Hypothalamus (tissue), 51 donors: ENCODE measurements at regions not wholly inside any gene's neighbourhood (a gene's known extent, or its start where the extent isn't known, plus 50 kb on each side); places are given as distances from the start of the nearest gene placed in this dataset.
"Not testable (repeated sequence)": the region's sequence is repeated elsewhere in the genome, so short reads cannot be mapped to it uniquely, and the experiment has no call there.

Experiments
- DNase-seq, 51 donors: peaks; one replicate each; lab custom pipeline; 2025; lab: John Stamatoyannopoulos, UW

DNA sequence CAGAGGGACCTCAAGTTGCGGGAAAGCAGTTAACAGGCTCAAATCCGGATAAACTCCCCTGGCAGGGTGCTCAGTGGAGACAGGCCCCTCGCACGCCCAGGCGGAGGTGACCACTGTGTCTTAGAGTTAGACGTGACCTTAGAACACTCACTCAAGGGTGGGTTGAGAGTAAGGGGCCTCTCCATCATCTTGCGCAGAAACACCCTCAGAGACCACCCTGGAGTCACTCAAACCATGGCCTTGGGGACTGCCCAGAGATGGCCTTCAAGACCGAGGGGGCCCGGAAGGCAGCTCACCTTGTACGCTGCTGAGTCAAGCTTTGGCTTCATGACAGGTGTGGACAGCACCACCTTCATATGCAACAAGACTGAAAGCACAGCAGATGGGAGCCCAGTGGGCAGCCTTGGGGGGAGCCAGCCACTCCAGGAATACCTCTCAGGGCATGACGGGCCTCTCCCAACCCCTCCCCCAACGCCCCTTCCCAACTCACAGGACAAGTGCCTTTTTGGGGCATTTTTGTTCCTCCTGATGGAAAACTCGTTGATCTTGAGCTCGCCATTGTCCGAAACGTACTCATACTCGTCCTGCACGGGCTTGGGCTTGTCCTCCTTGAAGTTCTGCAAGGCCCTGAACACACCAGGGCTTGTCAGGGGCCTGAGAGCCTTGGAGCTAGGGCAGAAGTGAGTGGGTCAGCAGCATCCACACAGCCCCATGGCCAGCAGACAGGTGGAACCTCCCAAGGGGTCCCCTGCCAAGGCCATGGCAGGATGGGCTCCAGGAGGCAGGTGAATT, 229.2 kb downstream of the TUBA3C start:
- no peak for DNase-seq

DNA sequence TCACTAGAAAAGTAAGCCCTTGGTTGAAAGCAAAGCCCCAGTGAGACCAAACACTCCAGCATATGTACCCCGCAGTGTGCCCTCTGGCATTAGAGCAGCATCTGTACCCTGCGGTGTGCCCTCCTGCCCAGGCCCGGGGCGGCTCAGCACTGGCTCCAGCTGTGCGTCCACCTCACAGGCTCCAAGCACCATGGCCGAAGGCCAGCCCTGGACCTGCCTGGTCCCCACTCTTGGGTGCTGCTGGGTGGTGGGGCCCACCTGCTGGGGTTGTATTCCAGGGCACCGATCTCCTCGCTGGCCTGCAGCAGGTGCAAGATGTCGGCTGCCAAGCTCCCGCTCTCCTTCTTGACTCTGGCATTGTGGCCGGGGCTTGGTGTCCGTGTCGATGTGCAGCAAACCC, 230.2 kb downstream of the TUBA3C start:
- DNase-seq: no peak

DNA sequence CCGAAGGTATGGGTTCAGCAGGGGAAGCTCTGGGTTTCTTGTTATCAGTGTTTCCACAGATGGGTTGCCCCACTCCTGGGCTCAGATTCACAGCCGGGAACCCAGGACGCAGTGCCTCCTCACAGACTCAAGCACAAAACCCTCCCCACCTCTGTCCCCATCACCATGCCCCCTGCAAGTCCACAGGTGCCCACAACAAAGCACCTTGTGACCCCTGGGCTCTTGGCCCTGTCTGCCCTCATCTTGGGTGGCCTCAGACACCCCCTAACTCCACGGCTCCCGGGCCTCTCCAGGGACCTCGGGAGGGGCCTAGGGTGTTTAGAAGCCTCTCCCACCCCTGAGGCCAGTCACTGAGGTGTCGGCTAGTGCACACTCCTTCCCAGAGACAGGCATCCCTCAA, 231.7 kb downstream of the TUBA3C start:
- no peak for DNase-seq

DNA sequence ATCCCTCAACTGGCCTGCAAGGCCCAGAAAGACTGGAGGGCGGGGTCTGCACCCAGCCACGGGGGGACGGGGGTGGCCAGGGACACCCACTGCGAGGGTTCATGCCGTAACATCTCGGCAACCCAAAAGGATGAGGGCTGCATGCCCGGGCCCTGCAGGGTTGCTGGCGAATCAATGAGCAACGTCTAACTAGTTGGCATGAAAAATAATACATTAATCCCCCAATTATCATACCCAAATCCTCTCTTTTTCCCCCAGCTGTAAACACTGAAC, 232.2 kb downstream of the TUBA3C start:
- no peak for DNase-seq

DNA sequence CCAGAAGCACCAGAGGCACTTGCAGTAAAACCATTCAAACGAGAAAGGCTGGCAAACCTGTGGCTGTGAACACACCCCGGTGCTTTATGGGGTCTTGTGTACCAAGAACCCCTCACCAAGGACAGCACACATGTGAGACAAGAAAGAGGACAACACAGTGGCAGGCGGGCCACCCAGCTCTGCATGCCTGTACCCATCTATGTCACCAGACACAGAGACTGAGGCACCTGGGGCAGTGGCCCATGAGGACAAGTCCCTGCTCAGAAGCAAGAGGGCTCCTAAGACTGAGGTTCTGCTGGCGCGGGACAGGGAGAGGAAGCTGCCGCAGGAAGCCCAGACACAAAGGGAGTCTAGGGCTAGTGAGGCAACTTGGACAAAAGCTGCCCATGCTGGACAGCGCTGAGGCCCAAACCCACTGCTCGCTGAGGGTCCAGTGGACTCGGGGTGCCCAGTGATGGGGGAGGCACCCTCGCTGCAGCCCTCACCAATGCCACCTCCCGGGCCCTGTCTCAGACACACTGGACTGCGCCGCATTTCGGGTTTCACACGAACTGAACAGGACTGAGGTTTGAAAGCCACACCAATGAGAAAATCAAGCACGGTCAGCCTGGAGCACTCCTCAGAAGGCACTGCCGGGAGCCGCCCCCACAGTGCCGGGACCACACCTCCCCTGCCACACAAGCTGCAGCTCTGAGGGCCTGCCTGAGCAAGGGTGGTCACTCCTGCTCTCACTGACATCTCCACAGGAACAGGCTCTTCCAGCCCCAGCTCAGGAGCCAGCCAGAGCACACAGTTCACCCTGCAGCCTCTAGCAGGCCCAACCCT, 232.7 kb downstream of the TUBA3C start:
- no peak for DNase-seq

DNA sequence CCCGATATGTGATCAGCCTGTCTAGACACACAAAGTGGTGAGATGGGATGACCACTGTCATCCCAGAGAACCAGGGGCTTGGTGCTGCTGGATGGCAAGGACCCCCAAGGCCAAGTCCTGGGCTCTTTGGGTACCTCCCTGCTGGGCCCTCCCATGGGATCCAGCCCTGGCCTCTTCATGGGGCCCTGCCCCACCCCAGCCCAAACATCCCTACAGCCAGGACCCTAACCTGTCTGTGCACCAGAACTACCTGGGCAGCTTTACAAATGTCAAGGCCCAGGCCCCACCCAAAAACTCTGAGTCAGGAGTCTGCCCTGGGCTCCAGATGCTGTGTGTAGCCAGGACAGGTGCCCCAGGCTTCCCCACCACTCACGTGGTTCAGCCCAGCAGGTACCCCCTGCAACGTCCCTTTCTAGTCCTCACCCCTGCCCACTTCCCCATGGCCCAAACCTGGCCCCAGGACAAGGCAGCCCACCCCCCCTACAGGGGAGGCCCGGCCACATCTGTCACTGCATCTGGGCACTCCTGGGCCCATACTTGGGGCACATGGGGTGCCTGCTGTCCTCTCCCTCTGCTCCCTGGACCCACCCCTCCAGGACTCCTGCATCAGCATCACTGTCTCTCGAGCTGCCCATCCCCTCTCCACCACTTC, 233.5 kb downstream of the TUBA3C start:
- DNase-seq: no peak

DNA sequence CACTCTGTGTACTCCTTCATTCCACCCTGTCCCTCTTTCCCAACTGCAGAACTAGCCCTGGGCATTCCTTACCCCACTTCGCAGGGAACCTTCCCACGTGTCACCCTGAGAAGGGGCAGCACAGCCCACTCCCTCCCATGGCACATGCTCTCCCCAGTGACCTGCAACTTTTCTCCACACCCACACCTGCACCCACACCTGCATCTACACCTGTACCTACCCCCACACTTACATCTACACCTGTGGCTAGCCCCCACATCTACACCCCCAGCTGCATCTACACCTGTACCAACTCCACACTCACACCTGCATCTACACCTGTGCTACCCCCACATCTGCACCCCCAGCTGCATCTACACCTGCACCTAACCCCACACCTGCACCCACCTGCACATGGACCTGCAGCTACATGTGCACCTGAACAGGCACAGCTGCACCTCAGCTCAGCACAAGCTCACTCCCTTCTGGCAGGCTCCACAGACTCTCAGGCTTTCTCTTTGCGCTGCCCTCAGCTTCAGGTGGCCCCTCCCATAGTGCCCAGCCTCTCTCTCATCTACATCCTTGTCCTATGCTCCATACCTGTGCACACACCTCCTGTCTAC, 234.1 kb downstream of the TUBA3C start:
- no peak for DNase-seq

DNA sequence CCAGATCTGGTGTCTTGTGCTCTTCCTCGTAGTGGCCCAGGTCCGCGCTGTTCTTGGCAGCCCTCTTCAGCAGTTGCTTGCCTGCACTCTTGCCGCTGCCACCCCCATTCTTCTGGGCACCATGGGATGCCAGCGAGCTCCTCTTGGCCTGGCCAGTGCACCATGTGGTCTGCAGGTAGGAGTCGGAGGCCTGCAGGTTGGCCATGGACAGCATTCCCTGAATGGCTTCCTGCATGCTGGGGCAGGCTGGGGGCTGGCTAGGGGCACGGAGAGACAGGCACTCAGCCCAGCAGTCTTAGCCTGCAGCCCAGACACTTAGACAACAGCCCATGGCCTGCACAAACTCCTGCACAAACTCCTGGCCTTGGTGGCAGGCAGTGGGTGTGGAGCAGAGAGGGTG, 234.9 kb downstream of the TUBA3C start:
- no peak for DNase-seq

DNA sequence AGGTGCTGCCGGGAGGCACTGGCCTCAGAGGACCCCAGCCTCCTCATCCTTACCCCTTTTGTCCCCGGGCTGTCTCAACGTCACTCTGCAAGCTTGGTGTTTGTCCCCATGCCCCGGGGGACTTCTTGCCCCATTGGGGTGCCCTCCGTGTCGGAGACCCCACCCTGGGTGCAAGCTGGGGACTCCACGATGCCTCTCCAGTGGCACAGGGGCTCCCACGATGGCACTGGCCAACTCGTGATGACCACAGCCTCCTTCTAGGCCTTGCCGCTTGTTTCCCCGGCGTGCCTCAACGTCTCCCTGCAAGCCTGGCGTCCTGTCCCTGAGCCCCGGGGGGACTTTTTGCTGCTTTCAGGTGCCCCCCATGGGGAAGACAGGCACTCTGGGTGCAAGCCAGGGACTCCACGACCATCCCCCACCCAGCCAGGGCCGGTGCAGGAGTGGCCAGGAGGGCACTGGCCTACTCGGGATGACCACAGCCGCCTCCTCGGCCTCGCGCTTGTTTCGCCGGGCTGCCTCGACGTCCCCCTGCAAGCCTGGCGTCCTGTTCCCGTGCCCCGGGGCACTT, 237.0 kb downstream of the TUBA3C start:
- DNase-seq: no peak

DNA sequence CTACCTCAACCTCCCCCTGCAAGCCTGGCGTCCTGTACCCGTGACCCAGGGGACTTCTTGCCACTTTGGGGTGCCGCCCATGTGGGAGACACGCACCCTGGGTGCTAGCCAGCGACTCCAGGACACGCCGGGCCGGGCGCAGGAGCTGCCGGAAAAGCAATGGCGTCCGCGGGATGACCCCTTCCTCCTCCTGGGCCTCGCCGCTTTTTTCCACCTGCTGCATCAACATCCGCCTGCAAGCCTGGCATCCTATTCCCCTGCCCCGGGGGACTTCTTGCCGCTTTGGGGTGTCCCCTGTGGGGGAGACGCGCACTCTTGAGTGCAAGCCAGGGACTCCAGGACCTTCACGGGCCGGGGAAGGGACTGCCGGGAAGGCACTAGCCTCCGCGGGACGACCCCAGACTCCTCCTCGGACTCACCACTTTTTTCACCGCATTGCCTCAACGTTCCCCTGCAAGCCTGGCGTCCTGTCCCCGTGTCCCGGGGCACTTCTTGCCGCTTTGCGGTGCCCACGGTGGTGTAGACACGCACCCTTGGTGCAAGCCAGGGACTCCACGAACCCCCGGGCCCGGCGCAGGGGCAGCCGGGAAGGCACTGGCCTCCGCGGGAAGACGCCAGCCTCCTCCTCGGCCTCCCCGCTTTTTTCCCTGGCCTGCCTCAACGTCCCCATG, 237.8 kb downstream of the TUBA3C start:
- DNase-seq: no peak

DNA sequence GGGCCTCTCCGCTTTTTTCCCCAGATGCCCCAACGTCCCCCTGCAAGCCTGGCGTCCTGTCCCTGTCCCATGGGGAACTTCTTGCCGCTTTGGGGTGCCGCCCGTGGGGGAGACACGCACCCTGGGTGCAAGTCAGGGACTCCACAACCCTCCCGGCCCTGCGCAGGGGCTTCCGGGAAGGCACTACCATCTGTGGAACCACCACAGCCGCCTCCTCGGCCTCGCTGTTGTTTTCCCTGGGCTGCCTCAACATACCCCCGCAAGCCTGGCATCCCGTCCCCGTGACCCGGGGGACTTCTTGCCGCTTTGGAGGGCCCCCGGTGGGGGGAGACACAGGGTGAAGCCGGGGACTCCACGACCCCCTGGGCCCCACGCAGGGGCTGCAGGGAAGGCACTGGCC, 238.4 kb downstream of the TUBA3C start:
- DNase-seq: no peak

DNA sequence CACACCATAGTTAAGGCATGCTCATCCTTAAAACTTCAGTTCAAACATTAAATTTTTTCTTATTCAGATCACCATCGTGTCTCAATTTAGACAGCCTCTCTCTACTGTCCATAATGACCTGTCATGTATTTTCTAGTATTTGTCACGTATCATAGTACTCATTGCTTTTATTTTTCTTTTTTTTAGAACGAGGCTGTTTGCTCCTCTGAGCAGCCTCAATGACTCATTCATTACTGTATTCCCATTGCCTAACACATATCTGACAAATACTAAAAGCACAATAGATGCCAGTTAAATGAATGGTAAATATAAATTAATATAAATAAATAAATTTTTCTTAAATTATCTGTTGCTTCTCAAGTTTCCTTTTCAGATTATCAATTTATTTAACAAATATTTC, 245.5 kb downstream of the TUBA3C start:
- no peak for DNase-seq

DNA sequence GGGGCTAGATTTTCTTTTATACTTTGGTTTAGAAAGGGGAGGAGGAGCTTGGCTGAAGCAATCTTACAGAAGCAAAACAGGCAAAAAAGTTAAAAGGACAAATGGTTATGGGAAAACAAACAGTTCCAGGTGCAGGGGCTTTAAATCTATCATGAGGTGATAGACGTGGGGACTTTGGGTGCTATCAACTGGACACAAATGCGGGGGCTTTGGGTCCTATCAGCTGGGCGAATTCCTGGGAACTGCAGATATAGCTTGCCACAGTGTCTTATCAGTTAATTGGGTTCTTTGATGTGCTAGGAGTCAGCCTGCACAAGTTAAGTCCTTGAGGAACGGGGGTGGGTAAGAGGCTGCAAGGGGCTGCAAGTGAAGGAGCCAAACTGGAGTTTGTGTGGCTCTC, 260.6 kb downstream of the TUBA3C start:
- no peak for DNase-seq

DNA sequence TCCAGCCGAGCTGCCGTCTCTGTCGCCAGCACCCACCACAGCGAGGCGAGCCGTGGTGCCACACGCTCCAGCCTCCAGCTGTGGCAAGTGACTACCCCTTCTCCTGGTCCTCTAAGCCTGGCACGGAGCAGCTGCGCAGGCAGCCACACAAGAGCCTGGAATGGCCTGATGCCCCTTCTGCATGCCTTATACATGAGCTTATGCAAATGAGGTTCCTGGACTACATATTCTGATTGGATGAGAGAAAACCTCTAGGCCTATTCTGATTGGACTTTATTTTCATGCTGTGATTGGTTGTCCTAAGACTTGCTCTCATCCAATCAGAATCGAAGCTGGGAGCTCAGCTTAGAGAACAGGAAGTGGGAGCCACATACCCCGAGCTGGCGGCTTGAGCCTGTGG, 276.5 kb downstream of the TUBA3C start:
- DNase-seq: not testable (repeated sequence)

DNA sequence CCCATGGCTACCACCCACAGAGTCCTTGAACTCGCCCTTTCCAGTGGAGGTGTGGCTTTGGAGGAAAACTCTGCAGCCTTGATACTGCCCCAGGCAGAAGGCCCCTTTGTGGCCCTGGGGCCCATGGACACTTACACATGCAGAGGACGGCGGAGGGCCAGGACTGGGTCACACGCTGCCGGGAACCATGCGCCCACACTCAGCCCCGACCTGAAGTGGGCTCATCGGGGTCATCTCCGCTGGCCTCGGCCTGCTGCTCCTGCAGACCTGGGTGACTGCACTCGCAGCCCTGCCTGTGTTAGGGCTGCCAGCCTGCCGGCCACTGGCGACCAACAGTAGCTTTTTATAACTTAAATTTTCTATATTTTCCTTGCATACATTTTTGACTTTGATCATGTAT, 286.2 kb downstream of the TUBA3C start:
- DNase-seq: not testable (repeated sequence)

DNA sequence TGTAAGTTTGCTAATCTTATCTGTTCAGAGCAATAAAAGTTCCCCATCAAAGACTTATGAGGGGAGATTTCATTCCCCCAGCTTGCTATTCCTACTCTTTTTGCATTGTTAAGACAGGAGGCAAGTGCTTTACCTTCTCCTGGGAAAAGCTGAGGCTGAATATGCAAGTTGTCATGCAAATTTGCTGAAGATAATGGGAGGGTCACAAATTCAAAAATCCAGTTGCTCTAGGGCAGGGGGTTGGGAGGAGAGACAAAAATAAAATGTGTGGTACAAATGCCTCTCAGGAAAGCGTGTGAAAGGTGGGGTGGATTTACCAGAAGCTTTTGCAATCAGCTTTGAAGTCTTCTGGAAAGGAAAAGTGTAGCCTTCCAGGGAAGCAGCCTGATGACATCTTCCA, 290.4 kb downstream of the TUBA3C start:
- not testable (repeated sequence) for DNase-seq

DNA sequence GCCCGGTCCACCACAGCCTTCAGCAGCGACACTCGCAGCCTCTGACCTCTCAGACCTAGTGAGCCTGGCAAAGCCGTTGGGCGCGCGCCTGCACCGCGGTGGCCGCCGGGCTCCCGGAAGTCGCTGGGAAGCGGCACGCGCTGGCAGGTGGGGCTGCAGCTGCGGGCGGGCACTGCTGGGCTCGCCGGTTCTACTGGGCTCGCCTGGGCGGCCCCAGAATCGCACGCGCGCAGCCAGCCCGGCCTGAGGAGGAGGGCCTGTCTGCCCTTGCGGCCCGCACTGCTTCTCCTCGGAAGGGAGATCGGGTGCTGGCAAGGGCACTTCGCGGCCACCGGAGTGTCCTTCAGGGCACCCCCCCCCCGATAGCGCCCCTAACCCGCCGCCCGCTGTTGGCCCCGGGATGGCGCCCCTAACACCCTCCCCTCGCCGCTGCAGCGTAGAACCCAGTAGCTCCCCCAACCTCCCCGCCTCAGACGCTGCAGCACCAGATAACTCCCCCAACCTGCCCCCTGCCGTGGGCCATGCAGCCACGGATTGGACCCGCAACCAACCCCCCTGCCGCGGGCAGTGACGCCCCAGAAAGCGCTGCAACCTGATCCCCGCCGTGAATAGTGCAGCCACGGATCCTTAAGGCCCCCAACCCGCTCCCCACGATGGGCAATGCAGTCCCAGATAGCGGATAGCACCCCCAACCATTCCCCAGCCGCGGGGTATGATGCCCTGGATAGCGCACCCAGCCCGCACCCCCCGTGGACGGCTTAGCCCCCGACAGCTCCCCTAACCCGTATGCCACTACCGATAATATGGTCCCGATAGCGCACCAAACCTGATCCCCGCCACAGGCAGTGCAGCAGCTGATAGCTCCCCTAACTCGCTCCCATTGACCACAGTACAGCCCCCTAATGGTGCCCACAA, 306.5 kb downstream of the TUBA3C start:
- DNase-seq: not testable (repeated sequence)

DNA sequence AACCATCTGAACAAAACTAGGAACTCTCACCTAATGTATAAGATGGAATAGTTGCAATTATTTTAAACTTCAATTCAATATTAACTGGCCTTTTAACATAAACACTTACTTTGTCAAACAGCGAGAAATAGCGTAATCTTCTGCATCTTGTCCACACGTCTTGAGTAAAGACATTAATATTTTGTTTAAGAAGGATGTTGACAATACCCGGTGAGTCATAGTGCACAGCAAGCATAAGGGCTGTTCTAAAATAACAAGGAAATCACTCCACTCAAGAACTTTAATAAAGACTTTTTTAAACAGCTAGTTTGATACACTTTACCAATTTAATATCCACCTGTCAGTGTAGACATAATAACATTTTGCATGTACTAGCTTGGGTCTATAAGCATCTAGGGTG, 311.1 kb downstream of the TUBA3C start:
- DNase-seq: not testable (repeated sequence)

DNA sequence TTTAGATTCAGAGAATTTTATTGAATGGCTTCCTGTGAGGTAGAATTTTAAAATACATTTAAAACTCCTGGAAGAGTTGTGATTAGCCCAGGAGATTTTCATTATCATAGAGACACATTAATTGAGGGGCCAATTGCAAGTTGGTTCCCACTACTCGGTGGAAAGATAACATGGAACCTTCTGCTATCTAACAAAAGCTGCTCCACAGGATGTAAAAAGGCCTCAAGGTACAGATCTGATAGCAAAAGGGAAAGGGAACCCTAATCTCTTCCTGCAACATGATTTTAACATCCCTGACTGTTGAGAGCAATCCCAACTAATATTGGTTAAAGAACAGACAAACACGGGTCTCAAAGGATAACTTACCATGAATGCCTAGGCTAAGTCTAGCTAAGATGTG, 312.3 kb downstream of the TUBA3C start:
- not testable (repeated sequence) for DNase-seq
